Endothelial cell (in vitro differentiated cells): ENCODE measurements at regions not wholly inside any gene's neighbourhood (a gene's known extent, or its start where the extent isn't known, plus 50 kb on each side); places are given as distances from the start of the nearest gene placed in this dataset.

ENCODE experiments used
- DNase-seq: peaks from one replicate; pipeline ENCODE4 v3.0.0; 2021; ENCODE audit warnings: low spot score
- H3K27ac Mint-ChIP-seq: one replicate; pipeline ENCODE4 v1.8.0; 2021; ENCODE audit warnings: mixed read lengths, inconsistent platforms; ENCODE audit not compliant: unreplicated experiment
- H3K27me3 Mint-ChIP-seq: one replicate; pipeline ENCODE4 v1.8.0; 2021; ENCODE audit warnings: mild to moderate bottlenecking, moderate library complexity, mixed read lengths, inconsistent platforms; ENCODE audit not compliant: unreplicated experiment
- H3K36me3 Mint-ChIP-seq: one replicate; pipeline ENCODE4 v1.8.0; 2021; ENCODE audit warnings: mild to moderate bottlenecking, low read depth, mixed read lengths, inconsistent platforms; ENCODE audit not compliant: unreplicated experiment
- H3K4me1 Mint-ChIP-seq: one replicate; pipeline ENCODE4 v1.8.0; 2021; ENCODE audit warnings: mild to moderate bottlenecking, mixed read lengths, inconsistent platforms; ENCODE audit not compliant: unreplicated experiment
- H3K4me3 Mint-ChIP-seq: one replicate; pipeline ENCODE4 v1.8.0; 2021; ENCODE audit warnings: mild to moderate bottlenecking, mixed read lengths, inconsistent platforms; ENCODE audit not compliant: unreplicated experiment
- H3K9me3 Mint-ChIP-seq: one replicate; pipeline ENCODE4 v1.8.0; 2021; ENCODE audit warnings: mixed read lengths, inconsistent platforms; ENCODE audit not compliant: unreplicated experiment
- CTCF ChIP-seq: fragments of 200-600 bp; sonication (generic); IDR thresholded peaks from one replicate; pipeline ENCODE4 v1.5.0; 2021; ENCODE audit warnings: antibody characterized with exemption; ENCODE audit not compliant: unreplicated experiment

- no peak for DNase-seq
- Mint-ChIP-seq H3K9me3 (no peaks in the 10 kb centered on the region), H3K4me1 (peaks cover 5% of the 10 kb centered on the region), H3K27ac (no peak overlapping the region), H3K27me3 (peaks cover 2% of the 10 kb centered on the region), H3K36me3 (no peaks in the 10 kb centered on the region), H3K4me3 (no peak overlapping the region)
- no peak for TF ChIP-seq CTCF
Measured at GRCh38 chr1:182268669-182269068, 122.9 kb downstream of the GLUL start.

- peaks cover 5% of the 10 kb centered on the region for H3K4me1 Mint-ChIP-seq
- H3K27ac Mint-ChIP-seq: no peak overlapping the region
- DNase-seq: no peak
- H3K36me3 Mint-ChIP-seq: no peaks in the 10 kb centered on the region
- no peak overlapping the region for H3K4me3 Mint-ChIP-seq
- no peak for TF ChIP-seq CTCF
- H3K27me3 Mint-ChIP-seq: no peaks in the 10 kb centered on the region
- no peaks in the 10 kb centered on the region for H3K9me3 Mint-ChIP-seq
Measured at GRCh38 chr1:182264185-182264584, 127.4 kb downstream of the GLUL start.

- Mint-ChIP-seq H3K36me3 (no peaks in the 10 kb centered on the region), H3K4me1 (peaks cover 1% of the 10 kb centered on the region), H3K9me3 (no peaks in the 10 kb centered on the region), H3K27ac (no peak overlapping the region), H3K27me3 (no peaks in the 10 kb centered on the region), H3K4me3 (no peak overlapping the region)
- no peak for TF ChIP-seq CTCF
- DNase-seq: no peak
Measured at GRCh38 chr1:182263706-182264105, 127.9 kb downstream of the GLUL start.

- Mint-ChIP-seq H3K36me3 (no peaks in the 10 kb centered on the region), H3K4me1 (no peaks in the 10 kb centered on the region), H3K4me3 (no peak overlapping the region), H3K27me3 (no peaks in the 10 kb centered on the region), H3K27ac (no peak overlapping the region), H3K9me3 (no peaks in the 10 kb centered on the region)
- DNase-seq: no peak
- TF ChIP-seq CTCF: no peak
Measured at GRCh38 chr1:182262425-182262824, 129.2 kb downstream of the GLUL start.

GRCh38 chr1:182261655-182262054 is 129.9 kb downstream of the GLUL start:
- Mint-ChIP-seq H3K36me3 (no peaks in the 10 kb centered on the region), H3K9me3 (no peaks in the 10 kb centered on the region), H3K4me3 (no peak overlapping the region), H3K4me1 (no peaks in the 10 kb centered on the region), H3K27ac (no peak overlapping the region), H3K27me3 (peaks cover 2% of the 10 kb centered on the region)
- no peak for TF ChIP-seq CTCF
- no peak for DNase-seq
